Glutamatergic neuron (in vitro differentiated cells): ENCODE measurements at regions not wholly inside any gene's neighbourhood (a gene's known extent, or its start where the extent isn't known, plus 50 kb on each side); places are given as distances from the start of the nearest gene placed in this dataset.

Experiments
- DNase-seq: peaks from one replicate; pipeline ENCODE4 v3.0.0; 2022
- H3K27ac Mint-ChIP-seq: one replicate; pipeline ENCODE4 v1.8.0; 2020; ENCODE audit warnings: mild to moderate bottlenecking, mixed read lengths, inconsistent platforms; ENCODE audit not compliant: unreplicated experiment
- H3K27me3 Mint-ChIP-seq: one replicate; pipeline ENCODE4 v1.8.0; 2020; ENCODE audit warnings: mild to moderate bottlenecking, moderate library complexity, mixed read lengths, inconsistent platforms; ENCODE audit not compliant: unreplicated experiment
- H3K36me3 Mint-ChIP-seq: one replicate; pipeline ENCODE4 v1.8.0; 2020; ENCODE audit warnings: mild to moderate bottlenecking, mixed read lengths, inconsistent platforms; ENCODE audit not compliant: unreplicated experiment
- H3K4me1 Mint-ChIP-seq: one replicate; pipeline ENCODE4 v1.8.0; 2020; ENCODE audit warnings: mild to moderate bottlenecking, low read depth, mixed read lengths, inconsistent platforms; ENCODE audit not compliant: unreplicated experiment
- H3K4me3 Mint-ChIP-seq: one replicate; pipeline ENCODE4 v1.8.0; 2020; ENCODE audit warnings: mild to moderate bottlenecking, mixed read lengths, inconsistent platforms; ENCODE audit not compliant: unreplicated experiment
- H3K9me3 Mint-ChIP-seq: one replicate; pipeline ENCODE4 v1.8.0; 2020; ENCODE audit warnings: mild to moderate bottlenecking, moderate library complexity, mixed read lengths, inconsistent platforms; ENCODE audit not compliant: unreplicated experiment
- CTCF ChIP-seq: fragments of 200-600 bp; sonication (generic); IDR thresholded peaks from one replicate; pipeline ENCODE4 v1.5.0; 2021; ENCODE audit not compliant: partially characterized antibody, unreplicated experiment

GRCh38 chr1:184813528-184814089 is 59.0 kb upstream of the EDEM3 start:
- Mint-ChIP-seq H3K4me3 (no peak overlapping the region), H3K27ac (no peak overlapping the region), H3K4me1 (no peaks in the 10 kb centered on the region), H3K9me3 (peaks cover 5% of the 10 kb centered on the region), H3K27me3 (peaks cover 4% of the 10 kb centered on the region), H3K36me3 (no peaks in the 10 kb centered on the region)
- no peak for TF ChIP-seq CTCF
- no peak for DNase-seq

- DNase-seq: no peak
- Mint-ChIP-seq H3K27me3 (no peaks in the 10 kb centered on the region), H3K9me3 (peaks cover 4% of the 10 kb centered on the region), H3K36me3 (no peaks in the 10 kb centered on the region), H3K4me1 (no peaks in the 10 kb centered on the region), H3K27ac (no peak overlapping the region), H3K4me3 (no peak overlapping the region)
- TF ChIP-seq CTCF: no peak
Measured at GRCh38 chr1:184811439-184812111, 56.9 kb upstream of the EDEM3 start.

- no peaks in the 10 kb centered on the region for H3K36me3 Mint-ChIP-seq
- H3K27me3 Mint-ChIP-seq: no peaks in the 10 kb centered on the region
- no peaks in the 10 kb centered on the region for H3K4me1 Mint-ChIP-seq
- no peak overlapping the region for H3K27ac Mint-ChIP-seq
- DNase-seq: no peak
- peaks cover 2% of the 10 kb centered on the region for H3K9me3 Mint-ChIP-seq
- TF ChIP-seq CTCF: no peak
- no peak overlapping the region for H3K4me3 Mint-ChIP-seq
Measured at GRCh38 chr1:184810735-184811343, 56.2 kb upstream of the EDEM3 start.

GRCh38 chr1:184806296-184806721 is 51.7 kb upstream of the EDEM3 start:
- TF ChIP-seq CTCF: no peak
- Mint-ChIP-seq H3K27ac (no peak overlapping the region), H3K36me3 (no peaks in the 10 kb centered on the region), H3K4me3 (no peak overlapping the region), H3K4me1 (no peaks in the 10 kb centered on the region), H3K27me3 (no peaks in the 10 kb centered on the region), H3K9me3 (no peaks in the 10 kb centered on the region)
- no peak for DNase-seq
